Neutrophil (primary cell): ENCODE measurements at regions not wholly inside any gene's neighbourhood (a gene's known extent, or its start where the extent isn't known, plus 50 kb on each side); places are given as distances from the start of the nearest gene placed in this dataset.

ENCODE experiments used
- H3K27ac ChIP-seq: fragments of 200-600 bp; sonication (generic); 2 replicates; pipeline ENCODE4 v1.5.1; 2016; ENCODE audit warnings: mild to moderate bottlenecking, moderate library complexity
- H3K27me3 ChIP-seq: fragments of 200-600 bp; sonication (generic); 2 replicates; pipeline ENCODE4 v1.6.0; 2016; ENCODE audit warnings: mild to moderate bottlenecking
- H3K36me3 ChIP-seq: fragments of 200-600 bp; sonication (generic); 2 replicates; pipeline ENCODE4 v1.5.1; 2017
- H3K4me1 ChIP-seq, 2 experiments: fragments of 200-600 bp in 1 of 2; sonication (generic) in 1 of 2; 1 replicate in 1 of 2; 2 replicates in 1 of 2; pipeline versions ENCODE4 v1.5.1 to v1.6.1; 2013 to 2016; ENCODE audit warnings: low read depth in 1 of 2, low read length in 1 of 2, mild to moderate bottlenecking in 1 of 2, moderate library complexity in 1 of 2; ENCODE audit not compliant: control insufficient read depth in 1 of 2, insufficient read depth in 1 of 2
- H3K4me3 ChIP-seq, 2 experiments: fragments of 200-600 bp in 1 of 2; sonication (generic) in 1 of 2; 1 replicate in 1 of 2; 2 replicates in 1 of 2; pipeline ENCODE4 v1.5.1; 2013 to 2016; ENCODE audit warnings: low read depth in 1 of 2, low read length in 1 of 2, mild to moderate bottlenecking in 1 of 2, moderate library complexity in 1 of 2
- H3K9me3 ChIP-seq: fragments of 200-600 bp; sonication (generic); 2 replicates; pipeline ENCODE4 v1.5.1; 2016
- TF ChIP-seq, protein P1 (sequence below): fragments of 200-600 bp; sonication (generic); IDR thresholded peaks from 2 replicates; pipeline ENCODE4 v1.5.1; 2016; ENCODE audit warnings: antibody characterized with exemption

DNA sequence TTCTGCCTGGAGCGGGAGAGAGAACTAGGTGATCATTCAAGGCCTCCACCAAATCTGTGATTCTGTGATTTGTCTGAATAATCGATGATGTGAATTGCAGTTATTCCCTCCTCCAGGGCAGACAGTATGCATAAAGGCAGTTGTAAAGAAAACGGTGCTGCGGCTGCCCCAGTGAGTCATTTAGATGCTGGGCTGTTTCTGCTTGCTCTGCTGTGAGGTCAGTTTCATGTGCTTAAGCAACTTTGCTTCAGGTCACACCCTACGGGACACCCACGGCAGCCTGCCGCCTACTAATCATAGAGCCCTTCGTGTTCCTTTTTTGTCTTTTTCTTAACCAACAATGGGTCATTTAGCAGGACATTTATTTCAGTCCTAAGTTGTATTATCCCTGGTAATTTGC lies 158.1 kb upstream of the PITRM1 start:
- TF ChIP-seq, protein P1, sequence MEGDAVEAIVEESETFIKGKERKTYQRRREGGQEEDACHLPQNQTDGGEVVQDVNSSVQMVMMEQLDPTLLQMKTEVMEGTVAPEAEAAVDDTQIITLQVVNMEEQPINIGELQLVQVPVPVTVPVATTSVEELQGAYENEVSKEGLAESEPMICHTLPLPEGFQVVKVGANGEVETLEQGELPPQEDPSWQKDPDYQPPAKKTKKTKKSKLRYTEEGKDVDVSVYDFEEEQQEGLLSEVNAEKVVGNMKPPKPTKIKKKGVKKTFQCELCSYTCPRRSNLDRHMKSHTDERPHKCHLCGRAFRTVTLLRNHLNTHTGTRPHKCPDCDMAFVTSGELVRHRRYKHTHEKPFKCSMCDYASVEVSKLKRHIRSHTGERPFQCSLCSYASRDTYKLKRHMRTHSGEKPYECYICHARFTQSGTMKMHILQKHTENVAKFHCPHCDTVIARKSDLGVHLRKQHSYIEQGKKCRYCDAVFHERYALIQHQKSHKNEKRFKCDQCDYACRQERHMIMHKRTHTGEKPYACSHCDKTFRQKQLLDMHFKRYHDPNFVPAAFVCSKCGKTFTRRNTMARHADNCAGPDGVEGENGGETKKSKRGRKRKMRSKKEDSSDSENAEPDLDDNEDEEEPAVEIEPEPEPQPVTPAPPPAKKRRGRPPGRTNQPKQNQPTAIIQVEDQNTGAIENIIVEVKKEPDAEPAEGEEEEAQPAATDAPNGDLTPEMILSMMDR, result no peak
- Histone ChIP-seq H3K36me3 (no peaks in the 10 kb centered on the region), H3K27ac (no peak overlapping the region), H3K4me3 (no peak overlapping the region), H3K27me3 (peaks cover 6% of the 10 kb centered on the region), H3K4me1 (no peaks in the 10 kb centered on the region), H3K9me3 (no peaks in the 10 kb centered on the region)

- no peaks in the 10 kb centered on the region for H3K4me1 ChIP-seq
- no peaks in the 10 kb centered on the region for H3K36me3 ChIP-seq
Observed at GRCh38 chr10:3325954-3326750, 153.6 kb upstream of the PITRM1 start.

GRCh38 chr10:3324612-3325038 lies 152.0 kb upstream of the PITRM1 start:
- Histone ChIP-seq H3K27me3 (no peaks in the 10 kb centered on the region), H3K9me3 (no peaks in the 10 kb centered on the region), H3K36me3 (no peaks in the 10 kb centered on the region), H3K4me3 (no peak overlapping the region), H3K4me1 (no peaks in the 10 kb centered on the region), H3K27ac (no peak overlapping the region)
- TF ChIP-seq, protein P1, result no peak

More at GRCh38 chr10:3325954-3326750, 153.6 kb upstream of the PITRM1 start:
- H3K27me3 ChIP-seq, result peaks cover 6% of the 10 kb centered on the region
- no peak overlapping the region for H3K27ac ChIP-seq
- TF ChIP-seq, protein P1, result no peak
- H3K4me3 ChIP-seq, result no peak overlapping the region
- H3K9me3 ChIP-seq, result no peaks in the 10 kb centered on the region

DNA sequence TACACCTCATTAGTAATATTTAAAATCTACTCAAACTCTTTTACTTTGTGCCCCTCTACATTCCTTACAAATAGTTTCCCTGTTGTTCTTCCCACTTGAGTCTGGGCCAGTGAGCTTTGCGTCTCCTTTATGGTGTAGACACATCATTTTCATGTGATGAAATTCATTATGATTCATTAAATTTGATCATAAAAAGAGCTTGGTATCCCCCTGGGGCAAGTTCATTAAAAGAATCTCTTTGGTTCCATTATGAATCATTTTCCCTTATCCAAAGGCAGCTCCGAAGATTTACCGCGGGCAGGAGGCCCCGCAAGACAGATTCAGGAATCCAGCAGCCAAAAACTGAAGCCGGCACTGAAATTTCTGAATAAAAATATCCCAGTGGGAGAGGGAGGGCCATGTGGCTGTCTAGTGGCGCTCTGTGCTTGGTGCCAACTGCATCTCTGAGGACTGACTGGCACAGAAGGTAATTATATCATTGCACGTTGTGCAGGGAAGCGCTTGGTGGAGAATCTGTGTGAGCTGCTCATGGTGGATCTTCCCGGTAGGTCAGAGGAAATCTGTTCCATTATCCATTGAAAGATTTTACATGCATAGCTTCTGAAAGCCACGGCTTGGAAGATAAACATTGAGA lies 151.4 kb upstream of the PITRM1 start:
- Histone ChIP-seq H3K9me3 (no peaks in the 10 kb centered on the region), H3K4me3 (no peak overlapping the region), H3K36me3 (no peaks in the 10 kb centered on the region), H3K27ac (no peak overlapping the region), H3K27me3 (no peaks in the 10 kb centered on the region), H3K4me1 (no peaks in the 10 kb centered on the region)
- TF ChIP-seq, protein P1, result no peak

GRCh38 chr10:3321123-3321522 lies 148.5 kb upstream of the PITRM1 start:
- H3K36me3 ChIP-seq, result no peaks in the 10 kb centered on the region
- TF ChIP-seq, protein P1, result no peak
- no peaks in the 10 kb centered on the region for H3K27me3 ChIP-seq
- no peak overlapping the region for H3K27ac ChIP-seq
- H3K4me3 ChIP-seq, result no peak overlapping the region
- H3K9me3 ChIP-seq, result no peaks in the 10 kb centered on the region
- H3K4me1 ChIP-seq, result no peaks in the 10 kb centered on the region
